Right lobe of liver (tissue), 4 donors: ENCODE measurements at regions not wholly inside any gene's neighbourhood (a gene's known extent, or its start where the extent isn't known, plus 50 kb on each side); places are given as distances from the start of the nearest gene placed in this dataset.

Experiments used
- CTCF ChIP-seq, 4 donors: fragments of 200-600 bp in 3 of 4; fragments of 450-650 bp in 1 of 4; IDR thresholded peaks; one replicate each; pipeline versions ENCODE4 v1.5.1 to v1.8.0; 2016 to 2022; ENCODE audit warnings: antibody characterized with exemption in 4 of 4, mild to moderate bottlenecking in 2 of 4
- POLR2A ChIP-seq: fragments of 450-650 bp; IDR thresholded peaks from one replicate; pipeline ENCODE4 v1.6.1; 2017; ENCODE audit warnings: antibody characterized with exemption, mild to moderate bottlenecking
- donor health status: DM: no; HTN: no; CAD: no.
- donor health status: DM: no; HTN: no; CAD: no.
- donor health status: DM: no; HTN: yes; CAD: no.

GRCh38 chr16:85391769-85392583, 221.1 kb upstream of the GSE1 start:
- TF ChIP-seq CTCF (IDR thresholded peaks at IDR 0.05): no peak
- no peak for TF ChIP-seq POLR2A
